Gastroesophageal sphincter (tissue), 4 donors: ENCODE measurements at regions not wholly inside any gene's neighbourhood (a gene's known extent, or its start where the extent isn't known, plus 50 kb on each side); places are given as distances from the start of the nearest gene placed in this dataset.

Experiments
- ATAC-seq: fragments of 150-250 bp; one replicate; pipeline ENCODE4 v1.9.1; 2016; ENCODE audit warnings: mild to moderate bottlenecking, moderate library complexity
- H3K27ac ChIP-seq, 4 donors: fragments of 200-600 bp; sonication (generic) in 3 of 4; 1 replicate in 3 of 4; 2 replicates in 1 of 4; pipeline ENCODE4 v1.5.1; 2016 to 2019
- H3K27me3 ChIP-seq: fragments of 200-600 bp; sonication (generic); one replicate; pipeline ENCODE4 v1.5.1; 2019
- H3K36me3 ChIP-seq, 2 donors: fragments of 200-600 bp; sonication (generic); one replicate each; pipeline ENCODE4 v1.5.1; 2019; ENCODE audit warnings: control low read depth in 1 of 2
- H3K4me1 ChIP-seq, 3 donors: fragments of 200-600 bp; sonication (generic); 1 replicate in 2 of 3; 2 replicates in 1 of 3; pipeline ENCODE4 v1.5.1; 2016 to 2019; ENCODE audit warnings: control low read depth in 2 of 3
- H3K4me3 ChIP-seq, 2 donors: fragments of 200-600 bp; sonication (generic); one replicate each; pipeline ENCODE4 v1.5.1; 2019; ENCODE audit warnings: mild to moderate bottlenecking in 1 of 2, moderate library complexity in 1 of 2
- H3K9me3 ChIP-seq, 3 donors: fragments of 200-600 bp; sonication (generic); one replicate each; pipeline ENCODE4 v1.5.1; 2017 to 2019; ENCODE audit warnings: control low read depth in 2 of 3
- EP300 ChIP-seq: sonication (generic); formaldehyde crosslinking; IDR thresholded peaks from one replicate; pipeline ENCODE4 v1.6.1; 2017; ENCODE audit warnings: antibody characterized with exemption, mild to moderate bottlenecking
- POLR2A ChIP-seq, 2 donors: fragments of 450-650 bp; IDR thresholded peaks; one replicate each; pipeline ENCODE4 v1.6.1; 2017; ENCODE audit warnings: antibody characterized with exemption in 2 of 2, mild to moderate bottlenecking in 2 of 2, moderate library complexity in 1 of 2
- POLR2AphosphoS5 ChIP-seq: sonication (generic); formaldehyde crosslinking; IDR thresholded peaks from one replicate; pipeline ENCODE4 v1.6.1; 2017; ENCODE audit warnings: antibody characterized with exemption
- WGBS, 2 donors: methylation state at CpG; one replicate each; pipeline ENCODE4 v1.1.5; 2018; ENCODE audit warnings: low coverage in 1 of 2; 5-methylcytosine and 5-hydroxymethylcytosine counted together
- TF ChIP-seq, protein P1 (sequence below), 4 experiments: fragments of 200-600 bp in 2 of 4; fragments of 450-650 bp in 2 of 4; sonication (generic) in 1 of 4; IDR thresholded peaks; one replicate each; pipeline ENCODE4 v1.5.1; 2017 to 2019; ENCODE audit warnings: antibody characterized with exemption in 4 of 4, mild to moderate bottlenecking in 2 of 4, moderate library complexity in 2 of 4

GRCh38 chr11:127248476-127248875, 247.9 kb upstream of the KIRREL3 start:
- Histone ChIP-seq H3K36me3 (no peaks in the 10 kb centered on the region), H3K4me1 (no peaks in the 10 kb centered on the region), H3K9me3 (no peaks in the 10 kb centered on the region), H3K27me3 (peaks cover 15% of the 10 kb centered on the region), H3K27ac (no peak overlapping the region), H3K4me3 (no peak overlapping the region)
- no peak for ATAC-seq
- 66 to 68% methylated on average over 2 to 3 of the region's 3 CpGs for WGBS, 2 donors
- no peak for TF ChIP-seq POLR2A (IDR thresholded peaks at IDR 0.05)
- TF ChIP-seq EP300 = no peak
- TF ChIP-seq, protein P1, sequence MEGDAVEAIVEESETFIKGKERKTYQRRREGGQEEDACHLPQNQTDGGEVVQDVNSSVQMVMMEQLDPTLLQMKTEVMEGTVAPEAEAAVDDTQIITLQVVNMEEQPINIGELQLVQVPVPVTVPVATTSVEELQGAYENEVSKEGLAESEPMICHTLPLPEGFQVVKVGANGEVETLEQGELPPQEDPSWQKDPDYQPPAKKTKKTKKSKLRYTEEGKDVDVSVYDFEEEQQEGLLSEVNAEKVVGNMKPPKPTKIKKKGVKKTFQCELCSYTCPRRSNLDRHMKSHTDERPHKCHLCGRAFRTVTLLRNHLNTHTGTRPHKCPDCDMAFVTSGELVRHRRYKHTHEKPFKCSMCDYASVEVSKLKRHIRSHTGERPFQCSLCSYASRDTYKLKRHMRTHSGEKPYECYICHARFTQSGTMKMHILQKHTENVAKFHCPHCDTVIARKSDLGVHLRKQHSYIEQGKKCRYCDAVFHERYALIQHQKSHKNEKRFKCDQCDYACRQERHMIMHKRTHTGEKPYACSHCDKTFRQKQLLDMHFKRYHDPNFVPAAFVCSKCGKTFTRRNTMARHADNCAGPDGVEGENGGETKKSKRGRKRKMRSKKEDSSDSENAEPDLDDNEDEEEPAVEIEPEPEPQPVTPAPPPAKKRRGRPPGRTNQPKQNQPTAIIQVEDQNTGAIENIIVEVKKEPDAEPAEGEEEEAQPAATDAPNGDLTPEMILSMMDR (IDR thresholded peaks at IDR 0.05) = no peak
- no peak for TF ChIP-seq POLR2AphosphoS5

DNA sequence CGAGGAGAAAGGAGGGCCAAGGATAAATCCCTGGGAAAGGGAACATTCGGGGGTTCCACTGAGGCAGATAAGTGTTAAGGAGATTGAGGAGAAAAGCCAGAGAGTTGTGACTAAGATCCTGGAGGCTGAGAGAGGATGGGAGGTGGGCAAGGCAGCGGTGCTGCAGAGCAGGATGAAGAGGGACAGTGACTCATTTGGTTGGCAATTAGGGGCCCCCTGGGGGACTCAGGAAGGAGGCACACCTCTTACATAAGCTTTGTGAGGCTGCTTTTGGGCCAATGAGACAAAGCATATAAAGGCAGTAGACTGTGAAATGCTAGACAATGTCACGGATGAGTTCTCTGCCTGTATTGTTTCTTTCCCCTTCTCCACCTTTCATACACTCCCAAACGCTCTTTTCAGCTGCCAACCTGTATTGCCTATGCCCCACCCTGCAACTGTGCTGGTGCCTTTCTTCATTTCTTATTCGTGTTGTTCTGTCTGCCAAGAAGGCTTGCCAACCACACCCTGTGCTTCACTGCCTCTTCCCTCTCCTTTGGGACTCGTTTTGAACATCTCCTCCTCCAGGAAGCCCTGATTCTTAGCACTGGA, 246.8 kb upstream of the KIRREL3 start:
- Histone ChIP-seq H3K36me3 (no peaks in the 10 kb centered on the region), H3K27me3 (peaks cover 23% of the 10 kb centered on the region), H3K4me1 (no peaks in the 10 kb centered on the region), H3K4me3 (no peak overlapping the region), H3K9me3 (no peaks in the 10 kb centered on the region), H3K27ac (no peak overlapping the region)
- 62 to 80% methylated on average over 6 to 7 of the region's 7 CpGs for WGBS, 2 donors
- TF ChIP-seq EP300 (no peak), POLR2AphosphoS5 (no peak), POLR2A (IDR thresholded peaks at IDR 0.05) (no peak)
- TF ChIP-seq, protein P1 (IDR thresholded peaks at IDR 0.05) = no peak
- no peak for ATAC-seq

GRCh38 chr11:127242676-127243075, 242.1 kb upstream of the KIRREL3 start:
- H3K27me3 ChIP-seq = peaks cover 23% of the 10 kb centered on the region
- no peak overlapping the region for H3K4me3 ChIP-seq
- ATAC-seq = no peak
- no peaks in the 10 kb centered on the region for H3K4me1 ChIP-seq
- H3K27ac ChIP-seq = no peak overlapping the region
- TF ChIP-seq POLR2AphosphoS5 (no peak), POLR2A (IDR thresholded peaks at IDR 0.05) (no peak), EP300 (no peak)
- TF ChIP-seq, protein P1 (IDR thresholded peaks at IDR 0.05) = no peak
- H3K9me3 ChIP-seq = no peaks in the 10 kb centered on the region
- WGBS, 2 donors = 64 to 69% methylated on average over 2 of the region's 2 CpGs
- H3K36me3 ChIP-seq = no peaks in the 10 kb centered on the region

DNA sequence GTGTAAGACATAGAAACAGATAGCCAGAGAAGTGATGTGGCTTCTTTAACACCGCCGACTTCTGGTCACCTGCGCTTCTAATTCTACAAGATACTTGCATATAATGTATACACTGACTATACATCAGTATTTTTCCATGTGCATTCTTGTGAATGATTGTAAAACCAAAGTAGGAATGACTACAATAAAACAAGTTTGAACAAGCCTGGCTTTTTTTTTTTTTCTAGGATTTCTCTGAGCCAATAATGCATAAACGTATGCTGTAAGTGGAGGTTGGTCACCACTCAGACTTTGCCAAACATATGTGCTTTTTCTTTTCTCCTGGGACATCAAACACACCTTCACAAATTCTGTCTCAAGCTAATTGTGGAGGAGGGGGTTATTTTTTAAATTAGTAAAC, 237.8 kb upstream of the KIRREL3 start:
- peaks cover 6% of the 10 kb centered on the region for H3K27me3 ChIP-seq
- no peak overlapping the region for H3K27ac ChIP-seq
- H3K36me3 ChIP-seq = no peaks in the 10 kb centered on the region
- H3K9me3 ChIP-seq = no peaks in the 10 kb centered on the region
- WGBS, 2 donors = 86 to 91% methylated on average over 4 of the region's 4 CpGs
- H3K4me1 ChIP-seq = no peaks in the 10 kb centered on the region
- no peak overlapping the region for H3K4me3 ChIP-seq
- TF ChIP-seq, protein P1 (IDR thresholded peaks at IDR 0.05) = no peak
- TF ChIP-seq EP300 (no peak), POLR2AphosphoS5 (no peak), POLR2A (IDR thresholded peaks at IDR 0.05) (no peak)
- ATAC-seq = no peak

DNA sequence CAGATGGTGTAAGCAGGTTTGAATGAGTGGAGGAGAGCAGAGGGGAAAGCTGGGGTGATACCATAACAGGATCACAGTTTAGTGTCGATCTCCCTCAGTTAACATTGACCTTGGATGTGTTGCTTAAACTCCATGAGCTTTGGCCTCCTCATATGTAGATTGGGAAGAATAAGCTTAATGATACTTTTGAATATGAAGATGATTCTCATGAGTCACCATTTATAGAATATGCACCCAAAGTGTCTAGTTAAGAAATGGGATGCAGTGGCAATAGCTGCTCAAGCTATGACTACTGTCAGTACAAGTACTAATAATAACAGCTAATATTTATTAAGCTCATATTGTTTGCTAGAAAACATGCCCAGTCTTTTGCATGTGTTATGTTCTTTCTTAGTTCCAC, 236.2 kb upstream of the KIRREL3 start:
- TF ChIP-seq POLR2AphosphoS5 (no peak), EP300 (no peak), POLR2A (IDR thresholded peaks at IDR 0.05) (no peak)
- TF ChIP-seq, protein P1 (IDR thresholded peaks at IDR 0.05) = no peak
- H3K9me3 ChIP-seq = no peaks in the 10 kb centered on the region
- 75 to 90% methylated on average over 1 of the region's 1 CpG for WGBS, 2 donors

More for the DNA sequence above, 236.2 kb upstream of the KIRREL3 start:
- no peak overlapping the region for H3K27ac ChIP-seq
- H3K36me3 ChIP-seq = no peaks in the 10 kb centered on the region
- no peaks in the 10 kb centered on the region for H3K4me1 ChIP-seq
- H3K4me3 ChIP-seq = no peak overlapping the region
- H3K27me3 ChIP-seq = no peaks in the 10 kb centered on the region
- ATAC-seq = no peak
